ENCODE measurements at regions not wholly inside any gene's neighbourhood (a gene's known extent, or its start where the extent isn't known, plus 50 kb on each side); places are given as distances from the start of the nearest gene placed in this dataset.

DNA sequence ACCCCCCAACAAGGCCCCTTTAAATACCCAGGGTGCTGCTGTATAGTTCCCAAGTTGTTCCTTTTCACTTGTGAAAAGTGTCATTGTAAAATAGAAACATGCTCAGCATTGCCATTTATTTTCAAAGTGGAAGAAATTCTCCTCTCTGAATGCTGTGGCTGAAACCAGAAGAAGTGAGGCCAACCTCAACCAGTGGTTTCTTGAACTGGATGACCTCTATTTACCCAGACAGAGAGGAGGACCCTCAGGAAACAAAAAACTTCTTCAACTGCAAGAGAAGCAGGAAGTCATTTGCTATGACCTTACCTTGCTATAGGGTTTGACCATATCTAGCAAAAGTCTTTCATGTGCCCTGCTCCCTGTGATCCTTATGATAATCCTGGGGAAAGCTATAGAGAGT, 209.7 kb upstream of the RARB start:
- dilution Hi-C loops (cut with MboI; ENCODE audit: extremely low pct_ligation_motif_present, low sequenced_read_pairs) = no loop called here
- Histone ChIP-seq H3K4me1 (ENCODE audit: control insufficient read depth, extremely low read depth, insufficient read depth, low read length) (no peaks in the 10 kb centered on the region), H3K27ac (ENCODE audit: control insufficient read depth, insufficient read depth, low read length) (no peak overlapping the region), H3K4me3 (ENCODE audit: control insufficient read depth in 2 of 3, extremely low read depth in 1 of 3, insufficient read depth in 2 of 3, low read depth in 1 of 3, low read length in 3 of 3) (no peak overlapping the region), H4K20me1 (ENCODE audit: control insufficient read depth, extremely low read depth, insufficient read depth, low read length) (no peaks in the 10 kb centered on the region), H3K27me3 (ENCODE audit: control insufficient read depth, extremely low read depth, insufficient read depth, low read length) (no peaks in the 10 kb centered on the region), H3K36me3 (ENCODE audit: control insufficient read depth in 2 of 2, extremely low read depth in 1 of 2, insufficient read depth in 2 of 2, low read length in 2 of 2) (no peaks in the 10 kb centered on the region), H2AFZ (ENCODE audit: control insufficient read depth, low read length) (no peak overlapping the region), H3K9ac (ENCODE audit: control insufficient read depth, extremely low read depth, insufficient read depth, low read length) (no peak overlapping the region), H3K9me3 (ENCODE audit: control insufficient read depth, low read depth, low read length) (no peaks in the 10 kb centered on the region), H3K9me1 (ENCODE audit: control insufficient read depth, extremely low read depth, insufficient read depth, low read length) (no peaks in the 10 kb centered on the region), H3K4me2 (ENCODE audit: control insufficient read depth, extremely low read depth, insufficient read depth, low read depth, low read length) (no peak overlapping the region), H3K79me2 (ENCODE audit: control insufficient read depth, insufficient read depth, low read length) (no peaks in the 10 kb centered on the region)
- no peak for FAIRE-seq
- no peak for DNase-seq (ENCODE audit: low read depth, low spot score)
- TF ChIP-seq, protein P1, sequence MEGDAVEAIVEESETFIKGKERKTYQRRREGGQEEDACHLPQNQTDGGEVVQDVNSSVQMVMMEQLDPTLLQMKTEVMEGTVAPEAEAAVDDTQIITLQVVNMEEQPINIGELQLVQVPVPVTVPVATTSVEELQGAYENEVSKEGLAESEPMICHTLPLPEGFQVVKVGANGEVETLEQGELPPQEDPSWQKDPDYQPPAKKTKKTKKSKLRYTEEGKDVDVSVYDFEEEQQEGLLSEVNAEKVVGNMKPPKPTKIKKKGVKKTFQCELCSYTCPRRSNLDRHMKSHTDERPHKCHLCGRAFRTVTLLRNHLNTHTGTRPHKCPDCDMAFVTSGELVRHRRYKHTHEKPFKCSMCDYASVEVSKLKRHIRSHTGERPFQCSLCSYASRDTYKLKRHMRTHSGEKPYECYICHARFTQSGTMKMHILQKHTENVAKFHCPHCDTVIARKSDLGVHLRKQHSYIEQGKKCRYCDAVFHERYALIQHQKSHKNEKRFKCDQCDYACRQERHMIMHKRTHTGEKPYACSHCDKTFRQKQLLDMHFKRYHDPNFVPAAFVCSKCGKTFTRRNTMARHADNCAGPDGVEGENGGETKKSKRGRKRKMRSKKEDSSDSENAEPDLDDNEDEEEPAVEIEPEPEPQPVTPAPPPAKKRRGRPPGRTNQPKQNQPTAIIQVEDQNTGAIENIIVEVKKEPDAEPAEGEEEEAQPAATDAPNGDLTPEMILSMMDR (optimal IDR thresholded peaks at IDR 0.05 in 1 of 3, IDR thresholded peaks at IDR 0.05 in 1 of 3, conservative IDR thresholded peaks at IDR 0.05 in 1 of 3; ENCODE audit: extremely low read depth in 1 of 3, insufficient read depth in 2 of 3, low read length in 3 of 3) = no peak
- no peak for TF ChIP-seq EZH2 (IDR thresholded peaks at IDR 0.05; ENCODE audit: low read length)

DNA sequence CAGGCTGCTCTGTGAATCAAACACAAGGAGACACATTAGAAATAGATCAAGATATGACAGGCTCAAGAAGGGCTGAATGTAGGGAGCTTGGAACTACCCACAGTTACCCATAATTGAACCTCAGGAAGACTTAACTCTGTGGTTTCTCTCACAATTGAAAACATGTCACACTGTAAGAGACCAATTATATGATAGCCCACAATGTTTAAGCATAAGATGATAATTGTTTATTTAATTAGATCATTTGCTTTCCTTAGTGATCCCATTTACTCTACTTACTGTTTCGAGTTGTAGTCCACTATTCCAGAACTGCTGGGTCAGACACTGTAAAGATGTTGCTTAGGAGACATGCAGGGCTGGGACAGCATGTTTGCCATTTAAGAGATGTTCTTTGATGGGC, 201.3 kb upstream of the RARB start:
- Histone ChIP-seq H3K27me3 (ENCODE audit: control insufficient read depth, extremely low read depth, insufficient read depth, low read length) (no peaks in the 10 kb centered on the region), H3K9ac (ENCODE audit: control insufficient read depth, extremely low read depth, insufficient read depth, low read length) (no peak overlapping the region), H4K20me1 (ENCODE audit: control insufficient read depth, extremely low read depth, insufficient read depth, low read length) (no peaks in the 10 kb centered on the region), H3K4me3 (ENCODE audit: control insufficient read depth in 2 of 3, extremely low read depth in 1 of 3, insufficient read depth in 2 of 3, low read depth in 1 of 3, low read length in 3 of 3) (no peak overlapping the region), H3K9me1 (ENCODE audit: control insufficient read depth, extremely low read depth, insufficient read depth, low read length) (no peaks in the 10 kb centered on the region), H3K27ac (ENCODE audit: control insufficient read depth, insufficient read depth, low read length) (no peak overlapping the region), H3K9me3 (ENCODE audit: control insufficient read depth, low read depth, low read length) (no peaks in the 10 kb centered on the region), H3K4me2 (ENCODE audit: control insufficient read depth, extremely low read depth, insufficient read depth, low read depth, low read length) (no peak overlapping the region), H2AFZ (ENCODE audit: control insufficient read depth, low read length) (no peak overlapping the region), H3K79me2 (ENCODE audit: control insufficient read depth, insufficient read depth, low read length) (no peaks in the 10 kb centered on the region), H3K36me3 (ENCODE audit: control insufficient read depth in 2 of 2, extremely low read depth in 1 of 2, insufficient read depth in 2 of 2, low read length in 2 of 2) (no peaks in the 10 kb centered on the region), H3K4me1 (ENCODE audit: control insufficient read depth, extremely low read depth, insufficient read depth, low read length) (no peaks in the 10 kb centered on the region)
- no peak for FAIRE-seq
- TF ChIP-seq EZH2 (IDR thresholded peaks at IDR 0.05; ENCODE audit: low read length) = no peak
- TF ChIP-seq, protein P1 (optimal IDR thresholded peaks at IDR 0.05 in 1 of 3, IDR thresholded peaks at IDR 0.05 in 1 of 3, conservative IDR thresholded peaks at IDR 0.05 in 1 of 3; ENCODE audit: extremely low read depth in 1 of 3, insufficient read depth in 2 of 3, low read length in 3 of 3) = no peak
- dilution Hi-C loops (cut with MboI; ENCODE audit: extremely low pct_ligation_motif_present, low sequenced_read_pairs) = no loop called here
- DNase-seq (ENCODE audit: low read depth, low spot score) = no peak
